Mucosa of descending colon (tissue), 3 donors: ENCODE measurements at regions not wholly inside any gene's neighbourhood (a gene's known extent, or its start where the extent isn't known, plus 50 kb on each side); places are given as distances from the start of the nearest gene placed in this dataset.

ENCODE experiments used
- ATAC-seq: fragments of 200-7000 bp; cut with Tn5 transposase; one replicate; pipeline ENCODE4 v1.9.1; 2020; ENCODE audit warnings: mild to moderate bottlenecking, moderate library complexity
- DNase-seq, 3 donors: peaks; one replicate each; pipeline ENCODE4 v3.0.0-alpha.2; 2020
- H3K36me3 ChIP-seq: fragments of 200-600 bp; one replicate; pipeline ENCODE4 v1.8.0; 2021; ENCODE audit warnings: low read depth, mild to moderate bottlenecking
- H3K4me1 ChIP-seq: fragments of 200-600 bp; one replicate; pipeline ENCODE4 v1.8.0; 2021; ENCODE audit warnings: low read depth, mild to moderate bottlenecking
- H3K4me3 ChIP-seq: fragments of 200-600 bp; one replicate; pipeline ENCODE4 v1.8.0; 2021; ENCODE audit warnings: mild to moderate bottlenecking
- H3K9me3 ChIP-seq: fragments of 200-600 bp; one replicate; pipeline ENCODE4 v1.8.0; 2021; ENCODE audit warnings: mild to moderate bottlenecking
- intact Hi-C, 2 donors: fragments of 100-400 bp; cut with DNase I in 1 of 2; cut with micrococcal nuclease in 1 of 2; formaldehyde crosslinking; loops; one replicate each; pipeline versions ENCODE4 v1.11.0 to v1.11.1; 2022; cut with DNase I, micrococcal nuclease
- TF ChIP-seq, protein P1 (sequence below): fragments of 200-600 bp; IDR thresholded peaks from one replicate; pipeline ENCODE4 v1.8.0; 2022; ENCODE audit warnings: antibody characterized with exemption, mild to moderate bottlenecking
- donor health status: DM: no; HTN: no; CAD: no; lungs with moderate emphysema.
- donor health status: DM: no; HTN: no; CAD: no.
- donor health status: DM: no; HTN: yes; CAD: no.

DNA sequence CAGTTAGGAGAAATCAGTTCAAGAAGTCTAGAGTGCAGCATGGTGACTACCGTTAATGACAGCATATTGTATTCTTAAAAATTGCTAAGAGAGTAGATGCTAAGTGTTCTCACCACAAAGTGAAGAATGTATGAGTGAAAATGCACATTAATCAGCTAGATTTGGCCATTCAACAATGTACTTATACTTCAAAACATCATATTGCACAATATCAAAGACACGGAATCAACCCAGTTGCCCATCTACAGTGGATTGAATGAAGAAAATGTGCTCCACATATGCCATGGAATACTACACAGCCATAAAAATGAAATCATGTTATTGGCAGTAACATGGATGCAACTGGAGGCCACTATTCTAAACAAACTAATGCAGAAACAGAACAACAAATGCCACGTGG, 119.9 kb upstream of the NDN start:
- no peaks in the 10 kb centered on the region for H3K4me1 ChIP-seq
- no peaks in the 10 kb centered on the region for H3K36me3 ChIP-seq
- DNase-seq: no peak
- no peaks in the 10 kb centered on the region for H3K9me3 ChIP-seq
- intact Hi-C loops: no loop called here
- no peak overlapping the region for H3K4me3 ChIP-seq
- no peak for ATAC-seq
- TF ChIP-seq, protein P1, sequence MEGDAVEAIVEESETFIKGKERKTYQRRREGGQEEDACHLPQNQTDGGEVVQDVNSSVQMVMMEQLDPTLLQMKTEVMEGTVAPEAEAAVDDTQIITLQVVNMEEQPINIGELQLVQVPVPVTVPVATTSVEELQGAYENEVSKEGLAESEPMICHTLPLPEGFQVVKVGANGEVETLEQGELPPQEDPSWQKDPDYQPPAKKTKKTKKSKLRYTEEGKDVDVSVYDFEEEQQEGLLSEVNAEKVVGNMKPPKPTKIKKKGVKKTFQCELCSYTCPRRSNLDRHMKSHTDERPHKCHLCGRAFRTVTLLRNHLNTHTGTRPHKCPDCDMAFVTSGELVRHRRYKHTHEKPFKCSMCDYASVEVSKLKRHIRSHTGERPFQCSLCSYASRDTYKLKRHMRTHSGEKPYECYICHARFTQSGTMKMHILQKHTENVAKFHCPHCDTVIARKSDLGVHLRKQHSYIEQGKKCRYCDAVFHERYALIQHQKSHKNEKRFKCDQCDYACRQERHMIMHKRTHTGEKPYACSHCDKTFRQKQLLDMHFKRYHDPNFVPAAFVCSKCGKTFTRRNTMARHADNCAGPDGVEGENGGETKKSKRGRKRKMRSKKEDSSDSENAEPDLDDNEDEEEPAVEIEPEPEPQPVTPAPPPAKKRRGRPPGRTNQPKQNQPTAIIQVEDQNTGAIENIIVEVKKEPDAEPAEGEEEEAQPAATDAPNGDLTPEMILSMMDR: no peak

DNA sequence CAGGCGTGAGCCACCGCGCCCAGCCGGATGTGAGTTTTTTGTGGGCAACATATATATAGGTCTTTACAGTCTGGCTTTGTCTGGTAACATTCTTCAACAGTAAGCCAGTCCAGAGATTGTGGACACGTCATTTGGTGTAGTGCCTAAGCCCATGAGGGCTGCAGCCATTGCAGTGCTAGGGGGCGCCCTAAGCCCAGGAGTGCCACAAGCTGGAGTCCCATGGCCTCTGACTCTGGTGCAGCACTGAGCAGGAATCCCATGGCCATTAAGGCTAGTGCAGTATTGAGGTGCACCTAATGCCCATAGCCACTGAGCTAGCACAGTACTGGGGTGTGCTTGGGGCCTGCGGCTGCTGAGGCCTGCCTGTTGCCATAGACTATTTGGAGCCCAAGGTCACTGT, 136.4 kb upstream of the NDN start:
- DNase-seq (peak in 1 of 3 donors; percentile 12), ATAC-seq (peak; percentile 31)
- H3K9me3 ChIP-seq: no peaks in the 10 kb centered on the region
- H3K36me3 ChIP-seq: no peaks in the 10 kb centered on the region
- H3K4me1 ChIP-seq: no peaks in the 10 kb centered on the region
- TF ChIP-seq, protein P1: no peak
- H3K4me3 ChIP-seq: no peak overlapping the region
- intact Hi-C loops: no loop called here

DNA sequence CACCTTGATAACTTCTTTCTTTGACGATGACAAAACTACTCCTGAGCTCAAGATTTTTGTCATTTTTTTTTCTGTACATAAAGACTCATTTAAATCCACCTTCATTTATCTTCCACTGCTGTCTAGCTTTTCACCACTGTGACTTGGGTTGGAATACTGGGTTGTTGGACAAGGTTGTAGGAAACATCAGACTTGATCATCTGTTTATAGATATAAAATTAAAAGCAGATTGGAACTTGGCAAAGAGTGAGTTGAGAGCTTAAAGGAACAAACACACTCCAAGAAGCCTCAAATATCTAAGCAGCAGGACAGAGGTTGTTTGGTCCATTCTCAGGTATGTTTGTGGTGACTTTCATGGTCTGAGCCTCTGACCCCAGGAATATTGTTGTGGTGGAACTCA, 141.7 kb upstream of the NDN start:
- TF ChIP-seq, protein P1: no peak
- DNase-seq (no peak), ATAC-seq (no peak)
- intact Hi-C loops: no loop called here
- Histone ChIP-seq H3K9me3 (no peaks in the 10 kb centered on the region), H3K4me3 (no peak overlapping the region), H3K4me1 (no peaks in the 10 kb centered on the region), H3K36me3 (no peaks in the 10 kb centered on the region)

DNA sequence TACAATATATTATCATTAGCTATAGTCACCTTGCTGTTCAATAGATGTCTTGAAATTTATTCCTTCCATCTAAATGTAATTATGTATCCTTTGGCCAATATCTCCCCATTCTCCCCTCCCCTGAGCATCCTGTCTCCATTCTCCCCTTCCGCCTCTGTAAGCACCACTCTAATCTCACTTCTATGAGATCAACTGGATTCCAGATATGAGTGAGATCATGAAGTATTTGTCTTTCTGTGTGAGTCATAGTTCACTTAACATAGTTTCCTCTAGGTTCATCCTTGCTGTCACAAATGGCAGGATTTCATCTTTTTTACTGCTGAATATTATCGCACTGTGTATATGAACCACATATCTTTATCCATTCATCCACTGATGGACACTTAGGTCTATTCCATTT, 148.8 kb upstream of the NDN start:
- intact Hi-C loops: no loop called here

DNA sequence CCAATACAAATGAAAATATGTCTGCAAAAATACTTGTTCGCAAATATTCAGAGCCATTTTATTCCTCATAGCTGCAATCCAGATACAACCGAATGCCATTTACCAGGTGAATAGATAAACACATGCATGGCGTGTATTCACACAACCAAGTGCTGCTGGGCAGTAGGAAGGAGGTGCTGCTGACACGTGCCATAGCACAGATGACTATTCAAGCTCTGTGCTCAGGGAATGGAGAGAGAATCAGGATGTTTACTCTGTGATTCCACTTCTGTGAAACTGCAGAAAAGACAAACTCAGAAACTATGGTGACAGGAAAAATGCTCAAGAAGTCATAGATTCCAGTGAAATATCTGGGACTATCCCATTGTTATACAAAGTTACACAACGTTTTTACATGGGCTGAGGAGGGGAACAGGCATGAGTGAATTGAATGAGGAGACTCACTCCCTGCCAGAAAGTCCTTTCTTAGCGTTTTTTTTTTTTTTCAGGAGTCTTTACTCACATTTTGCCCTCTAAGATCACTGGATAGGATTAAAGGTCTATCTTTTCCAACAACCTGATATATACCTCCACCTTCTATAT, 152.9 kb upstream of the NDN start:
- no peak for DNase-seq
- intact Hi-C loops: no loop called here
- Histone ChIP-seq H3K9me3 (no peaks in the 10 kb centered on the region), H3K4me1 (no peaks in the 10 kb centered on the region), H3K36me3 (no peaks in the 10 kb centered on the region), H3K4me3 (no peak overlapping the region)
- TF ChIP-seq, protein P1: no peak
- ATAC-seq: no peak

More for the DNA sequence above, 148.8 kb upstream of the NDN start:
- DNase-seq (no peak), ATAC-seq (no peak)
- no peaks in the 10 kb centered on the region for H3K36me3 ChIP-seq
- TF ChIP-seq, protein P1: no peak
- H3K4me3 ChIP-seq: no peak overlapping the region
- H3K9me3 ChIP-seq: no peaks in the 10 kb centered on the region
- H3K4me1 ChIP-seq: no peaks in the 10 kb centered on the region

DNA sequence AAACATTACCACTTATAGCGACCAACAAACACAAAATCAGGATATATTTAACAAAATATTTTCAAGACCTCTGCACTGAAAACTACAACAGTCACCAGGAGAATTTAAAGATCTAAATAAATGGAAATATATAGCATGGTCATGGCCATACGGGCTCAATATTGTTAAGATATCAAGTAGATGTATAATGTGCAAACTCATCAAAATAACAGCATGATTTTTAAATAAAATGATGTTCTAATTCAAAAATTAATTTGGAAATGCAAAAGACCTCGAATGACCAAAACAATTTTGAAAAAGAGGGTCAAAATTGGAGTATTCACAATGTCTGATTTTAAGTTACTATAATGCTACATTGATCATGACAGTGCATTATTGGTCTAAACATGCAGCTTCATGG, 159.1 kb upstream of the NDN start:
- no peaks in the 10 kb centered on the region for H3K4me1 ChIP-seq
- no peak for ATAC-seq
- intact Hi-C loops: no loop called here
- no peak overlapping the region for H3K4me3 ChIP-seq
- no peaks in the 10 kb centered on the region for H3K36me3 ChIP-seq
- no peak for DNase-seq
- no peaks in the 10 kb centered on the region for H3K9me3 ChIP-seq
- TF ChIP-seq, protein P1: no peak
